ENCODE measurements at regions not wholly inside any gene's neighbourhood (a gene's known extent, or its start where the extent isn't known, plus 50 kb on each side); places are given as distances from the start of the nearest gene placed in this dataset.

DNA sequence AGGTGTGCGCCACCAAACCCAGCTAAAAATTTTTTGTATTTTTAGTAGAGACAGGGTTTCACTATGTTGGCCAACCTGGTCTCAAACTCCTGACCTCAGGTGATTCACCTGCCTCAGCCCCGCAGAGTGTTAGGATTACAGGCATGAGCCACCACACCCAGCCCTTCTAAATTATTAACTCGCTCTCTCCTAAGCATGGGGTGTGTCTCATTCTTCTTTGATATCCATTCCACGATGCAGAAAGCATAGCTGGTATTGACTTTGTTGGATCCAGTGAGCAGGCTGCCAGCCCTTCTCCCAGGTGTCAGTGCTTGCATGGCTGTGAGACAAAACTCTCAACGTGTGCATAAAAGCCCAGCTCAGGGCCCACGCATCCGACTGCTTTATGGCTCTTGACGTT, 254.1 kb upstream of the PFKP start:
- 91 to 92% methylated on average over 8 of the region's 8 CpGs for WGBS, 2 experiments
- Histone ChIP-seq H3K36me3 (ENCODE audit: control insufficient read depth, insufficient read depth, low read length) (no peaks in the 10 kb centered on the region), H3K4me3 (ENCODE audit: insufficient read depth, low read depth, low read length) (no peak overlapping the region), H3K27me3 (ENCODE audit: control insufficient read depth, insufficient read depth, low read length, poor library complexity, severe bottlenecking) (no peaks in the 10 kb centered on the region), H3K27ac (ENCODE audit: insufficient read depth, low read depth, low read length, poor library complexity, severe bottlenecking) (no peak overlapping the region), H3K4me1 (ENCODE audit: control insufficient read depth, insufficient read depth, low read length) (no peaks in the 10 kb centered on the region), H3K9me3 (ENCODE audit: control insufficient read depth, low read length) (no peaks in the 10 kb centered on the region)

GRCh38 chr10:2812631-2813030, 254.7 kb upstream of the PFKP start:
- H3K27ac ChIP-seq (ENCODE audit: insufficient read depth, low read depth, low read length, poor library complexity, severe bottlenecking): no peak overlapping the region
- H3K27me3 ChIP-seq (ENCODE audit: control insufficient read depth, insufficient read depth, low read length, poor library complexity, severe bottlenecking): no peaks in the 10 kb centered on the region
- no peaks in the 10 kb centered on the region for H3K9me3 ChIP-seq (ENCODE audit: control insufficient read depth, low read length)
- 94 to 100% methylated on average over 3 of the region's 3 CpGs for WGBS, 2 experiments
- no peaks in the 10 kb centered on the region for H3K4me1 ChIP-seq (ENCODE audit: control insufficient read depth, insufficient read depth, low read length)
- no peaks in the 10 kb centered on the region for H3K36me3 ChIP-seq (ENCODE audit: control insufficient read depth, insufficient read depth, low read length)
- no peak overlapping the region for H3K4me3 ChIP-seq (ENCODE audit: insufficient read depth, low read depth, low read length)

DNA sequence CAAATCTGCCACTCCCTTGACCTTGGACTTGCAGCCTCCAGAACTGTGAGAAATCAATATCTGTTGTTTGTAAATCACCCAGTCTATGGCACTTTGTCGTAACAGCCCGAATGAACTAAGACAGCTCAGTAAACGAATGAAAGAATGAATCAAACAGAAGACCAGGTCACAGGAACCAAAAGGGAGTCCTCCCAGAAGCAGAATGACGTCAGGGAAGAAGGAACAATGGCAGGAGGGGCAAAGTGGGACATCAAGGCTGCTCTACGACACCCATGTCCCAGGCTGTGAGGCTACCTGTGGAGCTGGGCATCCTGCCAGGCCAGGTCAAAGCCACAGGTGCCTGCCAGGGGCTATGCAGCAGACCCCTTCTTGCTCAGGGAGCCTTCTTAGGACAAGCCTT, 267.2 kb upstream of the PFKP start:
- H3K36me3 ChIP-seq (ENCODE audit: control insufficient read depth, insufficient read depth, low read length): no peaks in the 10 kb centered on the region
- H3K27me3 ChIP-seq (ENCODE audit: control insufficient read depth, insufficient read depth, low read length, poor library complexity, severe bottlenecking): no peaks in the 10 kb centered on the region
- 92 to 95% methylated on average over 5 of the region's 5 CpGs for WGBS, 2 experiments

DNA sequence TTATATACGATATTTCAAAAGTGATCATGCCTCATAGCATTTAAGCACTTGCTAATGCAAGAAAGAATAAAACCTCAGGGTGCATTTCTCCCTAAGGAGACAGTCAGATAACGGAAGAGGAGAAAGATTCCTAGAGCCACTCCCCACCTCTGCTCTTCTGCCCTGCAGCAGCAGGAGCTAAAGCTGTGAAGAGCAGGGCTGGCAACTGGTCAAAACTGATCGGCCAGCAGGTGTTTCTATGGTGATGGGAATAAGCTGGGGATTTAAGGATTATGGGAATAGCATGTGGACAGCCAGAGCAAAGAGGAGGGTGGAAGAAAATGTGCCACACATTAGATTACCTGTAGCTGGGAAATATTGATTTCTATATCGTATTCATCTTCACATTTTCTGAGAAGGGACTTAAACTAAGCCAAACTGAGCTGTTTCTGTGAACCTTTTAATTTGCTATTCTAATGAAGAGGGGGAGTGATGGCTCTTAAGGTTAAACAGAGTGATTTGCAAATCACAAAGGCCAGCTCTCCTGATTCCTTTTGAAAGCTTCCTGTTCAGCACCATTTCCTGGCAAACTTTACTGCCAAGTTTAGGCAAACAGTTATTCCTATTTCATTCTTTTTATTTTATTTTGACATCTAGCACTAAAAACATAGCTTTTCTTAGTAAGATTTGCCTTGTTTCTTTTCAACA, 268.9 kb upstream of the PFKP start:
- Histone ChIP-seq H3K9me3 (ENCODE audit: control insufficient read depth, low read length) (no peaks in the 10 kb centered on the region), H3K4me3 (ENCODE audit: insufficient read depth, low read depth, low read length) (no peak overlapping the region), H3K4me1 (ENCODE audit: control insufficient read depth, insufficient read depth, low read length) (no peaks in the 10 kb centered on the region), H3K27me3 (ENCODE audit: control insufficient read depth, insufficient read depth, low read length, poor library complexity, severe bottlenecking) (no peaks in the 10 kb centered on the region), H3K36me3 (ENCODE audit: control insufficient read depth, insufficient read depth, low read length) (no peaks in the 10 kb centered on the region), H3K27ac (ENCODE audit: insufficient read depth, low read depth, low read length, poor library complexity, severe bottlenecking) (no peak overlapping the region)
- 56 to 58% methylated on average over 4 of the region's 4 CpGs for WGBS, 2 experiments

More for the DNA sequence above, 267.2 kb upstream of the PFKP start:
- Histone ChIP-seq H3K4me1 (ENCODE audit: control insufficient read depth, insufficient read depth, low read length) (no peaks in the 10 kb centered on the region), H3K27ac (ENCODE audit: insufficient read depth, low read depth, low read length, poor library complexity, severe bottlenecking) (no peak overlapping the region), H3K4me3 (ENCODE audit: insufficient read depth, low read depth, low read length) (no peak overlapping the region), H3K9me3 (ENCODE audit: control insufficient read depth, low read length) (no peaks in the 10 kb centered on the region)

- Histone ChIP-seq H3K27ac (ENCODE audit: insufficient read depth, low read depth, low read length, poor library complexity, severe bottlenecking) (no peak overlapping the region), H3K9me3 (ENCODE audit: control insufficient read depth, low read length) (no peaks in the 10 kb centered on the region), H3K4me3 (ENCODE audit: insufficient read depth, low read depth, low read length) (no peak overlapping the region), H3K36me3 (ENCODE audit: control insufficient read depth, insufficient read depth, low read length) (no peaks in the 10 kb centered on the region), H3K4me1 (ENCODE audit: control insufficient read depth, insufficient read depth, low read length) (no peaks in the 10 kb centered on the region), H3K27me3 (ENCODE audit: control insufficient read depth, insufficient read depth, low read length, poor library complexity, severe bottlenecking) (no peaks in the 10 kb centered on the region)
- WGBS, 2 experiments: 100% methylated on average over 1 to 2 of the region's 3 CpGs
These were observed 275.4 kb upstream of the PFKP start for GRCh38 chr10:2791774-2792443.

DNA sequence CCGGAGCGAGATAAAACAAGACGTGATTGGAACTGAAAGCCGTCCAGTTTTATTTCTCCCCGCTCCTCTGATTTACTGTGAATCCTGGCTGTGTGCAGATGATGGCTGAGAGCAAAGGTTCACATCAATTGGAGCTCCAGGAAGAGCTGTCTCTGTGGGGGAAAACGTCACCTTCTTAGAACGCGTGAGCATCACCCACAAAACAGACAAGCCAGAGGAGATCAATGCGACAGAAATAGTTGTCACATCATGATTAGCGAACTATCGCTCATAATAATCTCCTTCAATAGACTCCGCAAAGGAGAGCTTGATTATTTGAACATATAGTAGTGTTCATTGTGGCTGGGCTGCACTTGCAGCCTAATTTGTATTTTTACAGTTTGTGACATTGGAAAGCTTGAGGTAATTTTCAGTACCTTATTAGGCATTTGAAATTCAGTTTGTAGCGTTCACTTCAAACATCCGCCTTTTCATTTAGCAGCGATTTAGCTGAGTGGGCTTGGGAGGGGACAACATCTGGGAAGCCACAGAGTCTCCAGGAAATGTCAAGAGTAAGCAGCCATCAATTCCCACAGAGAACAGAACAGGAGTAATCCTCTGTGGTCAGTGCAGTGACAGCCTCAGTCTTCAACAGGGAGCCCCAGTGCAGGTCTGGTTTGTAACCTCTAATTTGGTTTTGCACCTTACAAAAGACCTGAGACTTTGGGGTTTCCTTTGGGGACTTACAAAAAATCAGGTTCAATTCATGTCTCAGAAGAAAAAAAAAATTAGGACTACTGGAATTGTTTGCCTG, 276.8 kb upstream of the PFKP start:
- 95% methylated on average over 15 of the region's 15 CpGs for WGBS, 2 experiments
- Histone ChIP-seq H3K27me3 (ENCODE audit: control insufficient read depth, insufficient read depth, low read length, poor library complexity, severe bottlenecking) (no peaks in the 10 kb centered on the region), H3K4me3 (ENCODE audit: insufficient read depth, low read depth, low read length) (no peak overlapping the region), H3K4me1 (ENCODE audit: control insufficient read depth, insufficient read depth, low read length) (no peaks in the 10 kb centered on the region), H3K9me3 (ENCODE audit: control insufficient read depth, low read length) (no peaks in the 10 kb centered on the region), H3K36me3 (ENCODE audit: control insufficient read depth, insufficient read depth, low read length) (no peaks in the 10 kb centered on the region), H3K27ac (ENCODE audit: insufficient read depth, low read depth, low read length, poor library complexity, severe bottlenecking) (no peak overlapping the region)

DNA sequence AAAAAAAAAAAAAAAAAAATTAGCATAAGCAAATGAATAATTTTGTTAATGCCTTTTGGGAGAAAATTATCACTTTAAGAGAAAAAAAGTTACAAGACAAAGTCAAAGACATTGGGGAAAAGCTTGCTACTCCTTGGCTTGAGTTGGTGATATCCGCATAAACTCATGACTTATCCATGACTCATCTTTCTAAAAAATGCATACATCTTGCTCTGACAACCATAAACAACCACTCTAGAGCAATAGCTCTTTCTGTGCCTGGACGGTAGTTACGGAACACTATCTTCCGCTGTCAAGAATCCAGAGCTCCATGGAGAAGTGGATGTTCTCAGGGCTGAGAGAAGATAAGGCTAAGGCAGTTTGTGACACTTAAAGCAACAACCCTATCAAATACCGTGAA, 281.1 kb upstream of the PFKP start:
- Histone ChIP-seq H3K4me3 (ENCODE audit: insufficient read depth, low read depth, low read length) (no peak overlapping the region), H3K27ac (ENCODE audit: insufficient read depth, low read depth, low read length, poor library complexity, severe bottlenecking) (no peak overlapping the region), H3K4me1 (ENCODE audit: control insufficient read depth, insufficient read depth, low read length) (no peaks in the 10 kb centered on the region), H3K27me3 (ENCODE audit: control insufficient read depth, insufficient read depth, low read length, poor library complexity, severe bottlenecking) (no peaks in the 10 kb centered on the region), H3K9me3 (ENCODE audit: control insufficient read depth, low read length) (no peaks in the 10 kb centered on the region), H3K36me3 (ENCODE audit: control insufficient read depth, insufficient read depth, low read length) (no peaks in the 10 kb centered on the region)
- WGBS, 2 experiments: 91 to 94% methylated on average over 5 of the region's 5 CpGs

GRCh38 chr10:2784766-2785165, 282.6 kb upstream of the PFKP start:
- Histone ChIP-seq H3K27ac (ENCODE audit: insufficient read depth, low read depth, low read length, poor library complexity, severe bottlenecking) (no peak overlapping the region), H3K27me3 (ENCODE audit: control insufficient read depth, insufficient read depth, low read length, poor library complexity, severe bottlenecking) (no peaks in the 10 kb centered on the region), H3K9me3 (ENCODE audit: control insufficient read depth, low read length) (no peaks in the 10 kb centered on the region), H3K36me3 (ENCODE audit: control insufficient read depth, insufficient read depth, low read length) (no peaks in the 10 kb centered on the region), H3K4me3 (ENCODE audit: insufficient read depth, low read depth, low read length) (no peak overlapping the region), H3K4me1 (ENCODE audit: control insufficient read depth, insufficient read depth, low read length) (no peaks in the 10 kb centered on the region)
- WGBS, 2 experiments: 93 to 94% methylated on average over 7 of the region's 7 CpGs

DNA sequence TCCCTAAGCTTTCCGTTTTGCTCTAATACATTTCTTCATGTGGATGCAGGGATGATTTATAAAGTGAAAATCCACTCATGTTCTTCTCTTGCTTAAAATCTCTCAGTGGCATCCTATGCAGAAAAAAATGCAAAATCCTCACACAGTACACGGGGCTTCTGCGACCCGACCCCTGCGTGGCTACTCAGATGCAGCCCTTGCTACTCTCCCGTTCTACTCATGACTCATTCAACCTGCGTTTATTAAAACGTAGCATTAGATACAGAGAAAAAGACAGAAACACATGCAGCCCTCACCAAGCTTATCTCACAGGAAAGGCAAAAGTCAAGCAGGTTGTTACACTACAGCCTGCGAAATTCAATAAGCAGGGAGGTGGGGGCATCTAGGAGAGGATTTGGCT, 284.4 kb upstream of the PFKP start:
- H3K4me3 ChIP-seq (ENCODE audit: insufficient read depth, low read depth, low read length): no peak overlapping the region
- H3K27ac ChIP-seq (ENCODE audit: insufficient read depth, low read depth, low read length, poor library complexity, severe bottlenecking): no peak overlapping the region
- H3K27me3 ChIP-seq (ENCODE audit: control insufficient read depth, insufficient read depth, low read length, poor library complexity, severe bottlenecking): no peaks in the 10 kb centered on the region
- WGBS, 2 experiments: 95 to 97% methylated on average over 9 of the region's 9 CpGs
- H3K9me3 ChIP-seq (ENCODE audit: control insufficient read depth, low read length): no peaks in the 10 kb centered on the region
- H3K36me3 ChIP-seq (ENCODE audit: control insufficient read depth, insufficient read depth, low read length): no peaks in the 10 kb centered on the region
- H3K4me1 ChIP-seq (ENCODE audit: control insufficient read depth, insufficient read depth, low read length): no peaks in the 10 kb centered on the region

DNA sequence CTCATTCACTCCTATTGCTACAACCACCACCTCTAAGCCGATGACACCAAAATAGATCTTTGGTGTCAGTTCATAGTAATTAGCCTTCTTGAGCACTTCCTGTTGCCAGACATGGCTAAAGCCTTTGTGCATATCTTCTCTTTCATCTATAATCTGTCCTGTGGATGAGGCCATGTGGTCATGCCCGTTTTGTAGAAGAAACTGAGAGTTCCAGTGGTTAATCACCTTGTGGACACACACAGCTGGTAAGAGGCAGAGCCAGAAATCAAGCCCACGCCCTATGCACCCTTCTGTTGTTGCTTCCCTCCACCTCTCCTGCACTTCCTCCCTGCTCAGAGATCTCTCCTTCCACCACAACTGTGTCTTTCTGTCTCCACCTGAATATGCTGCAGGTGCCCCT, 285.1 kb upstream of the PFKP start:
- H3K36me3 ChIP-seq (ENCODE audit: control insufficient read depth, insufficient read depth, low read length): no peaks in the 10 kb centered on the region
- WGBS, 2 experiments: 94% methylated on average over 3 of the region's 3 CpGs
- no peak overlapping the region for H3K27ac ChIP-seq (ENCODE audit: insufficient read depth, low read depth, low read length, poor library complexity, severe bottlenecking)
- H3K27me3 ChIP-seq (ENCODE audit: control insufficient read depth, insufficient read depth, low read length, poor library complexity, severe bottlenecking): no peaks in the 10 kb centered on the region
- H3K4me1 ChIP-seq (ENCODE audit: control insufficient read depth, insufficient read depth, low read length): no peaks in the 10 kb centered on the region
- no peaks in the 10 kb centered on the region for H3K9me3 ChIP-seq (ENCODE audit: control insufficient read depth, low read length)
- no peak overlapping the region for H3K4me3 ChIP-seq (ENCODE audit: insufficient read depth, low read depth, low read length)

All from ectodermal cell (in vitro differentiated cells).